HL-60 (cell line): ENCODE measurements at regions not wholly inside any gene's neighbourhood (a gene's known extent, or its start where the extent isn't known, plus 50 kb on each side); places are given as distances from the start of the nearest gene placed in this dataset.

Experiments
- POLR2AphosphoS5 ChIP-seq: IDR thresholded peaks from 2 replicates; pipeline ENCODE4 v1.6.1; 2012; ENCODE audit warnings: low read depth
- TF ChIP-seq, protein P1 (sequence below): IDR thresholded peaks from one replicate; pipeline ENCODE4 v1.5.1; 2011; ENCODE audit warnings: low read length, control low read depth, inconsistent platforms; ENCODE audit not compliant: insufficient read depth
- TF ChIP-seq, protein P2 (sequence below): IDR thresholded peaks from 2 replicates; pipeline ENCODE4 v1.6.1; 2012; ENCODE audit warnings: low read depth; ENCODE audit not compliant: insufficient replicate concordance

DNA sequence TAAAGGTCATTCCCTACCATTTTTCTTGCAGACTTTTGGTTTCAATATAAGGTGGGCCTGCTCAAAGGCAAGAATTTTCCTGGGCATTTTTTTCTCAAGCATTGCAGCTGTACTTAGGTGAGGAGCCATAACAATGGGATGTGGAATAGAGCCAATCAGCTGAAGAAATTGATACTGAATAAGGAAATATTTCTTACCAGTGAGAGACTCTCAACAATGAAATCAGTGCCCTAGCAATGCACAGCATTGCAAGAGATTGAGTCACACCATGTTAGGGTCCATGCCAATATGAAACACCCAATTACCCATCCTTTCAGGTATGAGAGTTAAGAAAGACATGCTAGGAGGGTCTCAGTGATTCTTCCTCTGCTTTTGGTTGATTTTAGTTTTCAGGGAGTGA is 237.6 kb downstream of the SOX9 start:
- TF ChIP-seq, protein P1, sequence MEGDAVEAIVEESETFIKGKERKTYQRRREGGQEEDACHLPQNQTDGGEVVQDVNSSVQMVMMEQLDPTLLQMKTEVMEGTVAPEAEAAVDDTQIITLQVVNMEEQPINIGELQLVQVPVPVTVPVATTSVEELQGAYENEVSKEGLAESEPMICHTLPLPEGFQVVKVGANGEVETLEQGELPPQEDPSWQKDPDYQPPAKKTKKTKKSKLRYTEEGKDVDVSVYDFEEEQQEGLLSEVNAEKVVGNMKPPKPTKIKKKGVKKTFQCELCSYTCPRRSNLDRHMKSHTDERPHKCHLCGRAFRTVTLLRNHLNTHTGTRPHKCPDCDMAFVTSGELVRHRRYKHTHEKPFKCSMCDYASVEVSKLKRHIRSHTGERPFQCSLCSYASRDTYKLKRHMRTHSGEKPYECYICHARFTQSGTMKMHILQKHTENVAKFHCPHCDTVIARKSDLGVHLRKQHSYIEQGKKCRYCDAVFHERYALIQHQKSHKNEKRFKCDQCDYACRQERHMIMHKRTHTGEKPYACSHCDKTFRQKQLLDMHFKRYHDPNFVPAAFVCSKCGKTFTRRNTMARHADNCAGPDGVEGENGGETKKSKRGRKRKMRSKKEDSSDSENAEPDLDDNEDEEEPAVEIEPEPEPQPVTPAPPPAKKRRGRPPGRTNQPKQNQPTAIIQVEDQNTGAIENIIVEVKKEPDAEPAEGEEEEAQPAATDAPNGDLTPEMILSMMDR = no peak
- TF ChIP-seq, protein P2, sequence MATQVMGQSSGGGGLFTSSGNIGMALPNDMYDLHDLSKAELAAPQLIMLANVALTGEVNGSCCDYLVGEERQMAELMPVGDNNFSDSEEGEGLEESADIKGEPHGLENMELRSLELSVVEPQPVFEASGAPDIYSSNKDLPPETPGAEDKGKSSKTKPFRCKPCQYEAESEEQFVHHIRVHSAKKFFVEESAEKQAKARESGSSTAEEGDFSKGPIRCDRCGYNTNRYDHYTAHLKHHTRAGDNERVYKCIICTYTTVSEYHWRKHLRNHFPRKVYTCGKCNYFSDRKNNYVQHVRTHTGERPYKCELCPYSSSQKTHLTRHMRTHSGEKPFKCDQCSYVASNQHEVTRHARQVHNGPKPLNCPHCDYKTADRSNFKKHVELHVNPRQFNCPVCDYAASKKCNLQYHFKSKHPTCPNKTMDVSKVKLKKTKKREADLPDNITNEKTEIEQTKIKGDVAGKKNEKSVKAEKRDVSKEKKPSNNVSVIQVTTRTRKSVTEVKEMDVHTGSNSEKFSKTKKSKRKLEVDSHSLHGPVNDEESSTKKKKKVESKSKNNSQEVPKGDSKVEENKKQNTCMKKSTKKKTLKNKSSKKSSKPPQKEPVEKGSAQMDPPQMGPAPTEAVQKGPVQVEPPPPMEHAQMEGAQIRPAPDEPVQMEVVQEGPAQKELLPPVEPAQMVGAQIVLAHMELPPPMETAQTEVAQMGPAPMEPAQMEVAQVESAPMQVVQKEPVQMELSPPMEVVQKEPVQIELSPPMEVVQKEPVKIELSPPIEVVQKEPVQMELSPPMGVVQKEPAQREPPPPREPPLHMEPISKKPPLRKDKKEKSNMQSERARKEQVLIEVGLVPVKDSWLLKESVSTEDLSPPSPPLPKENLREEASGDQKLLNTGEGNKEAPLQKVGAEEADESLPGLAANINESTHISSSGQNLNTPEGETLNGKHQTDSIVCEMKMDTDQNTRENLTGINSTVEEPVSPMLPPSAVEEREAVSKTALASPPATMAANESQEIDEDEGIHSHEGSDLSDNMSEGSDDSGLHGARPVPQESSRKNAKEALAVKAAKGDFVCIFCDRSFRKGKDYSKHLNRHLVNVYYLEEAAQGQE = no peak
- no peak for TF ChIP-seq POLR2AphosphoS5
